ENCODE measurements at regions not wholly inside any gene's neighbourhood (a gene's known extent, or its start where the extent isn't known, plus 50 kb on each side); places are given as distances from the start of the nearest gene placed in this dataset.
A peak's percentile ranks its signal among the peaks of the same experiment; 100 is the strongest.

- no peak for DNase-seq (ENCODE audit: low read depth)
These were observed 697.0 kb downstream of the SORCS1 start for GRCh38 chr10:106467506-106467905.

DNA sequence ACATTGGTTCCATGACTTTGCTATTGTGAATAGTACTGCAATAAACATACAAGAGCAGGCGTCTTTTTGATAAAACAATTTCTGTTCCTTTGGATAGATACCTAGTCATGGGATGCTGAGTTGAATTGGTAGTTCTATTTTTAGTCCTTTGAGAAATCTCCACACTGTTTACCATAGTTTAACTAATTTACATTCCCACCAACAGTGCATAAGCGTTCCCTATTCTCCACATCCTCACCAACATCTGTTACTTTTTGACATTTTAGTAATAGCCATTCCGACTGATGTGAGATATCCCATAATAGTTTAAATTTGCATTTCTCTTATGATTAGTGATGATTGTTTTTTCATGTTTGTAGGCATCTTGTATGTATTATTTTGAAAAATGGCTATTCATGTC is 707.0 kb downstream of the SORCS1 start:
- DNase-seq (ENCODE audit: low read depth) = no peak

DNA sequence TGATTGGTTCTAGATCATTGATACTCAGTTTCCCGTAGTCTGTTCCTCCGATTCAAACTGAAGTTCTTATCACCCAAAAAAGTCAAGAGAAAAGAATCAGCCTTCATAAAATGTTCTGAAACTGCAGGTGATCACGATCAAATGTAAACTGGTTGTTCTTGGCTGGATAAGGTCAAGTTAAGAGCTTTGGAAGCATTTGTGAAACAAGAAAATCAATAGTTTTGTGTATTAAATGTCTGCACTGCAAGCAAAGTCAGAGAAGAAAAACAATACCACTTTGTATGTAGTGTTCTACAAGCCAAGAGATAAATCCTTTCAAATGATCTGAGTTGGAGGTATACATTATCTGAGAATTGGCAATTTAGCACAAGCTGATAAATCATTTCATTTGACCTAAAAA is 710.3 kb downstream of the SORCS1 start:
- DNase-seq (ENCODE audit: low read depth) = no peak

GRCh38 chr10:106450966-106451365 is 713.5 kb downstream of the SORCS1 start:
- no peak for DNase-seq (ENCODE audit: low read depth)

DNA sequence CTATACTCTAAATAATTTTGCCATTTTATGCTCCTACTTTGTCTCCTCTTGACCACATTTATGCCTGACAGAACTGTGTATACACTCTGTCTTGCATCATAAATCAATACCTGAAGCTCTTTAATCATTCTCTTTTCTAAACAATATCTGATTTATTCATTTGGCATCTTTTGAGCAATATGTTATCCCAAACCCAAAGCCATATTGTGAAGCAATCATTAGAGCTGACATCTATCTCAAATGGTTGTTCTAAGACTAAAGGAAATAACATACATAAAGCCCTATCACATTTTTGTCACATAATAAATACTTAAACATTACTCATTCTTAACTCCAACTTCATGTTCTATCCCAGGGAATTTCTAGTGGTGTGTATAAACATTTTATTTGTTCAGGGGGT is 717.6 kb downstream of the SORCS1 start:
- DNase-seq (ENCODE audit: low read depth) = no peak

DNA sequence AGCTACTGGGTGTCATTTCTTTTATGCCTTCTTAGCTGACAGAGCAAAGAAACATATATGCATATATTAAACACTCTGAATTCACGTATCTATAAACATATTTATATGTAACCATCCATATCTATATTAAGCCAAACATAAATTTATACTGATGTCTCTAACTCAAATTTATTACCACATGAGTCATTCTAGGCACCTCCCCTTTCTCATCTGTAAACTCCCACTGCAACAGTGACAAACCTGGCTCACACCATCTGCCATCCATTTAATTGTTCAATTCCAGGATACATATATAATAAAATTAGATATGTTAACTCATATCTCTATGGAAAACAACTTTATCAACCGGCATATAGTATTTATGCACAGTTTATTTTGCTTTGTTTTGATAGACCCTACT is 722.3 kb downstream of the SORCS1 start:
- DNase-seq (ENCODE audit: low read depth) = no peak

GRCh38 chr10:106440767-106441166 is 723.7 kb downstream of the SORCS1 start:
- DNase-seq (ENCODE audit: low read depth) = no peak

DNA sequence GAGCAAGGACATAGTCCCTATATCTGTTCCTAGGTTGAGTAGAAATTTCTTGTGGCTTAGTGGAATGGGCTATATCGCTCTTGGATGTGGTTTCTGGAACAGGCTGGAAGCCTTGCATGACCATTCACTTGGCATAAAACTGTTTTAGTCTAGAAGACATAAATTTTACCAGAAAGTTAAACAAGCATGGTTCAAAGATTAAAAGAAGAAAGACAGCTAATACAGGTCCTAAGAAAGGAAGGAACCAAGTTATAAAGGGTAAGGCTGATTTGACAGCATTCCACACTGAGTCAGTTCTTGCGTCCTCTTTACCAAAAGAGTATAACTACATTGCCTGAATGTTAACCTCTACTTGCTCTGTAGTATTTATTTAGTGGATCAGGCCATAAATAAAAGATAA is 724.2 kb downstream of the SORCS1 start:
- DNase-seq (ENCODE audit: low read depth) = no peak

DNA sequence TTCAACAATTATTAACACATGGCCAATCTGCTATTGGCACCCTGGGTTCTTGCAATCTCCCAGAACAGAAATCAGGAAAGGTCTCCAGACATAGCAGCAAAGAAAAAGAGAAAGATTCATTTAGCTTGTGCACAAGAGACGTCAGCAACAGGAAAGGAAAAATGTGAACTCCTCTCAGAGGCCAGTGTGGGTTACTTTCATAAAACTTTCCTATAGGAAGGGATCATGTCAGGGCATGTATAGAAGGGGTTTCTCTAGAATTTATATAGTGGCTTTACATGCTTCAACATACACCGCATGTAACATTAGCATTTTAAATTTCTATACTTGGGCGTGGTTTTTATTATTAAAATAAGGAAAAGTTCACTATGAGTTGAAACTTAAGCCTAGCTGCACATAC is 725.1 kb downstream of the SORCS1 start:
- DNase-seq (ENCODE audit: low read depth) = no peak

GRCh38 chr10:106438386-106438785 is 726.1 kb downstream of the SORCS1 start:
- DNase-seq (ENCODE audit: low read depth) = no peak

GRCh38 chr10:106436123-106436715 is 728.3 kb downstream of the SORCS1 start:
- no peak for DNase-seq (ENCODE audit: low read depth)

- DNase-seq (ENCODE audit: low read depth) = no peak
These were observed 729.4 kb downstream of the SORCS1 start for GRCh38 chr10:106435081-106435480.

DNA sequence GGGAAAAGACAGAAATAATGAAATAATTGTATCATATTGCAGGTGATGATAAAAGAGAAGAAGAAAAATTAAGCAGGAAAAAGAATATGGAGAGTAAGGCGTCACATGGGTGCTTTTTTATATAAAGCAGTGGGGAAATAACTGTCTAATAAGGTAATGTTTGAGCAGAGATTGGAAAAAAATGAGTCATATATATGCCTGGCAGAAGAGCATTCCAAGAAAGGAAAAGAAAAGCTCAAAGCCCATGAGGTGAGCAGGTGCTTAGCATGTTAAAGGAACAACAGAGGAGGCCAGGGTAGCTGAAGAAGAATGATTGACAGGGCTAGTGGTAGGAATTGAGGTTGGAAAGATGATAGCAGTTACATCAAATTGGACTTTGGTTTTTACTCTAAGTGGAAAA is 739.5 kb downstream of the SORCS1 start:
- no peak for DNase-seq (ENCODE audit: low read depth)

GRCh38 chr10:106424054-106424453 is 740.5 kb downstream of the SORCS1 start:
- DNase-seq (ENCODE audit: low read depth) = peak; percentile 10

DNA sequence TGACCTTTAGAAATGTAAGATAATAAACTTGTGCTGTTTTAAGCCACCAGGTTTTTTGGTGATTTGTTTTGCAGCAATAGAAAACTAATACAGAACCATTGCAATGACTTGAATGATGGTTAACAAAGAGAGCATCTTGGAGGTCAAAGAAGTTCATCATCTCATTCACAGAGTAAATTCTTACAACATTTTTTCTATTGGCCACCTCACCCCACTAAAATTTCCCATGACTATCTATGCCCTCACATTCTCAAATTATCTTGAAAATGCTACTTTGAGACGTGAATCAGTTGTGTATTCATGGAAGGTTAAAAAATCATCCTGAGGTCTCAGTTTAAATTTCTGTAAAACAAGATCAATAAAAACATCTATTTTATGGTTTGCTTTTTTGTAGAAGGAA is 754.2 kb downstream of the SORCS1 start:
- no peak for DNase-seq (ENCODE audit: low read depth)

GRCh38 chr10:106405141-106405540 is 759.4 kb downstream of the SORCS1 start:
- DNase-seq (ENCODE audit: low read depth) = no peak

DNA sequence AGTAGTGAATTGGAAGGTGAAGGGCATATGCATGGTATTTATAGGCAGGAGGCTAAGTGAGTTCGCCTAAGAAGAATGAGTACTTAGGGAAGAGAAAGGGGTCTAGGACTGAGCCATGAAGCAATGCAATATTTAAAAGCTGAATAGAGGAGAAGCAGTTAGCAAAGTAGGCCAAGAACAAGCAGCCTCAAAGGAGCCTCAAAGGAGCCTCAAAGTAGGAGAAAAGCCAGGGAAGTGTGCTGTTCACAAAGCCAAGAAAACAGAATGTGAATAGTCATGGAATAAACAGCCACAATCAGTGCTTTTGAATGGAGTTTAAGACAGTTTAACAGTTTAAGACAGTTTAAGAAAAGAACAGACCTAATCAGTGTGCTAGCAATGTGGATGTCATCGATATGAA is 762.0 kb downstream of the SORCS1 start:
- DNase-seq (ENCODE audit: low read depth) = no peak

DNA sequence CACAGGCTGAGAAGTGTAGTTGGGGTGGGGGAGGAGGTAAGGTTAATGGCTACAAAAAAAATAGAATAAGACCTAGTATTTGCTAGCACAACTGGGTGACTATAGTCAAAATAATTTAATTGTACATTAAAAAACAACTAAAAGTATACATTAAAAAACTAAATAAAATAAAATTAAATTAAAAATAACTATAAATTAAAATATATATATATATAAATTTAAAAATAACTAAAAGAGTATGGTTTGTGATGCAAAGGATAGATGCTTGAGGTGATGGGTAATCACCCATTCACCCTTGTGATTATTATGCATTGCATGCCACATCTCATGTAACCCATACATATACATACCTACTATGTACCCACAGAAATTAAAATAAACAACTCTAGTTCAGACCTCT is 762.5 kb downstream of the SORCS1 start:
- DNase-seq (ENCODE audit: low read depth) = no peak

- DNase-seq (ENCODE audit: low read depth) = no peak
These were observed 763.3 kb downstream of the SORCS1 start for GRCh38 chr10:106401161-106401560.

GRCh38 chr10:106399112-106399511 is 765.4 kb downstream of the SORCS1 start:
- no peak for DNase-seq (ENCODE audit: low read depth)

DNA sequence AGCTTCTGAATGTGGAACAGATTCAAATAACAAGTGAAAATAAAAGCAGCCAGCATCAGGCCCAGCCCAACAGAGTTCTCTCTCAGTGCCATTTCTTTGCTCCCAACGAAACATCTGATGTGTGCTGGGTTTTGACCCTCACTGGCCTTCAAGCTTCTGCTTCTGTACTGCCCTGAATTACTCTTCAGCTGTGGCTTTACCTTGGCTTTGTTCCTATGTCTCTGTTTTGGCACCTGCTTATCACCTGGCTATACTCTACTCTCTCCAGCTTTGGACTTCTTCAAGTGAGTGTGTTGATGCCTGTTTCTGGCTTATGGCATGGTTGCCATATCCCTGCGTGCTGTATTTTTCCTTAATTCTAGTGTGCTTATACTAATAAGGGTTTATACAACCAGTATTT is 768.3 kb downstream of the SORCS1 start:
- no peak for DNase-seq (ENCODE audit: low read depth)

GRCh38 chr10:106395041-106395749 is 769.3 kb downstream of the SORCS1 start:
- no peak for DNase-seq (ENCODE audit: low read depth)

DNA sequence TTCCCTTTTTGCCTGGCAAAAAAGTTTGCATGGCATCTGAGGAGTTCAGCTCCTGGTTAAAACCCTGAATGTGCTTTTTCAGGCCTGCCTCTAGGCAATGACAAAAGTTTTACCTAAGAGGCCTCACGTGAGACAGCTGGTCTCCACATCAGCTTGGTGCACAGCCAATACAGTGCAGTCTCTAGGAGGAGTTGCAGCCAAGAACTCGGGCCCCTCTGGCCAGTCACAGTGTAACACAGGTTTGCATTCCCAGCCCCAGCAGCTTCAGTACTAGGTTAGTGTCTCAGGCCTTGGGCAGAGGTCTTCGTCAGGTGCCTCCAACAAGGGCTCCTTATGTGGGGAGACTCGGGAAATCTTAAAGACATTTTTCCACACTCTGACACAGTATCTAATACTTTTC is 771.7 kb downstream of the SORCS1 start:
- no peak for DNase-seq (ENCODE audit: low read depth)

DNA sequence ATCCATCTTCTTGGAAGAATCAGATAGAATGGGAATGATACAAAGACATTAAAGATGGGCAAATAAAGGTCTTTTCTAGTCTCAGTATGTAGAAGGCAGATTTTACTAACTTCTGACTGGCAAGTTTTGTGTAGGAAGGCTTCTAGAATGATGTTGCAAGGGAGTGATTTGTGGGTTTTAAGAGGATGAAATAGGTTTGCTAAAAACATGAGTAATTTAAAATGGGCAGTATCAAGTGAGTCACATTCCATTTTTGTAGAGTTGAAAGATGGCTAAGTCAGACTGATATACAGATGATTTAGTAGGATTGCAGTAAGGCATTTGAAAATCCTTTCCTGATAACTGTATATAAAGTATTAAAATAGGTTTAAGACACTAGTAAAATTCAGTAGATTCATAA is 777.4 kb downstream of the SORCS1 start:
- peak; percentile 5 for DNase-seq (ENCODE audit: low read depth)

Data from stromal cell of bone marrow (primary cell).